Activated CD8-positive, alpha-beta memory T cell treated with anti-CD3 and anti-CD28 coated beads, Interleukin-2, amount 50 U/mL, for 1 hour (primary cell): ENCODE measurements at regions not wholly inside any gene's neighbourhood (a gene's known extent, or its start where the extent isn't known, plus 50 kb on each side); places are given as distances from the start of the nearest gene placed in this dataset.

ENCODE experiments used
- DNase-seq: peaks from one replicate; pipeline ENCODE4 v3.0.0-alpha.2; 2020; ENCODE audit errors: extremely low read depth

DNA sequence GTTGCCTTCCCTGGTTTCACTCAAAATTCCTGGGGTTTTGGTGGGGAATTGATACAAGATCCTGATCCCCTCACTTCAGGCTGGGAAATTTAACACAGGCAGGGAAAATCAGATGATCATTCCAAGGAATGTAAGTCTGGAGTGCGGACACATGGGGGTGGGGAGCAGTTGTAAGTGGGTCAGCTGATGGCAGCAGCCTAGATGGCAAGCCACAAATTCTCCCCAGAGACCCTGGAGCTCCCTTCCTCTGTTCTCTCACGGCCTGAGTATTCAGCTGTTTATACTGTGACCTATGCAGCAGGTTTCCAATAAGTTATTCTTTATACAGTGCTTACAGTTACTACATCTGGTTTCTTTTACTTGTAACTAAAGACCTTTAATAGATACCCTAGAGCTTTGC is 144.9 kb downstream of the SH3BGRL2 start:
- DNase-seq = no peak

DNA sequence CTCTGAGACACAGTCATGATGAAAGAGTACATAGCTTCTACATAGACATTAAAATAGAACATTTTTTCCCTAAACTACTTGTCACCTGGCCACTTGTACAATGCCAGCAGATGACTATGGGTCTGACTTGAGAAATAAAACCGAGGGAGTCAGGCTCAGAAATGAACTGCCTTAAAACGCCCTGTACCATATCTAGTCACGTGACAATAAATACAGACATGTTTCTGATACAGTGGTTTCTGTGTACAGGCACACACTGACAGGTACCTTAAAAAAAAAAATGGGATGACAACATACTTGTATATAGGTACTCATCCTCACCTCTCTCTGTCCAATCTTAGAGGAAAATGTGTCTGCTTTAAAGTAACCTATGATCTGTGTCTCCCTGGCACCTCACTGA is 144.1 kb downstream of the SH3BGRL2 start:
- DNase-seq = no peak

- DNase-seq = no peak
Measured at GRCh38 chr6:79764747-79765146, 133.6 kb downstream of the SH3BGRL2 start.

- no peak for DNase-seq
Measured at GRCh38 chr6:79763301-79763700, 132.2 kb downstream of the SH3BGRL2 start.

- no peak for DNase-seq
Measured at GRCh38 chr6:79762370-79762769, 131.2 kb downstream of the SH3BGRL2 start.

DNA sequence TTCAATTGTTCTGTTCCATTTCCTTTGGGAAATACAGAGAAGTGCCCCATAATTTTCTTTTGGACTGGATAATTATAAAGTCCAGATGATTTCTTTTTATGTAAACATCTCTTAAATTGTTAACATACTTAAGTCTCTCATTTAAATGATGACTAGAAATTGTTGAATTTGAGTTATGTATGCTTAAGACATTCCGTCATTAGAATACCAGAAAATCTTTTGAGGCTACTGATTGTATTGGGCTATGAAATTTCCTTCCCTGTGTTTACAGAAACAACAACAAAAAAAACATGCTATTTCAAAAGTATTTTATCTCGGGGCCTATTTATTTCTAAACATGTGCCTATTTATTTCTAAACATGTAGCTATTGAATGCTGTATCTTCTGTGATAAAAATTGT is 125.4 kb downstream of the SH3BGRL2 start:
- no peak for DNase-seq

- no peak for DNase-seq
Measured at GRCh38 chr6:79755967-79756366, 124.8 kb downstream of the SH3BGRL2 start.
